Left hindlimb (tissue), 1 donor: ENCODE measurements at regions not wholly inside any gene's neighbourhood (a gene's known extent, or its start where the extent isn't known, plus 50 kb on each side); places are given as distances from the start of the nearest gene placed in this dataset.

ENCODE experiments used
- DNase-seq: peaks from one replicate; pipeline ENCODE4 v3.0.0-alpha.2; 2018

DNA sequence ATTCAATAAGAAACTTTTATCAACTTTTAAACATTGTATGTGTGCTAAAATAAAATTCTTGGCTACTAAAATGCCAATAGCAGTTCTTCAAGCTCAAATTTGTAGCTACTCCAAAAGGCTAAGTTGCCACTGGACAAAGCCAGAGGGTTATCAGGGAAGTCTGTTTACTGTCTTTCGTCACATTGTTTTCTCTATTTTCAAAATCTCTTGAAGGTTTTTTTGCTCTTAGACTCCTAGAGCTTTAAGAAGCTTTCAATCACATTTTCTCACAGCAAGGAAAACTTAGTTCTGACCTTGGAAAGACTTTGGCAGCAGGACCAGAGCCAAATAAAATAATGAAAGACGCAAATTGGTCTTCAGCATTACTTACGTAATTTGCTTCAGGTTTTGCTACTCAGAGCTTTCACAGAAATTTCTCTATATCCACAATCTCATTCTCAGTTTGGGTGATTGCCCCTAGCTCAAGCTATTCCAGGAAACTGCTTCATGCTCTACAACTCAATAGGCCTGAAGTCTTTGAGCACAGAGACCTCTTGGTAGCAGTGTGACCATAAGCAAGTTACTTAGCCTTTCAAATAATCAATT is 257.7 kb downstream of the GABRG2 start:
- no peak for DNase-seq

DNA sequence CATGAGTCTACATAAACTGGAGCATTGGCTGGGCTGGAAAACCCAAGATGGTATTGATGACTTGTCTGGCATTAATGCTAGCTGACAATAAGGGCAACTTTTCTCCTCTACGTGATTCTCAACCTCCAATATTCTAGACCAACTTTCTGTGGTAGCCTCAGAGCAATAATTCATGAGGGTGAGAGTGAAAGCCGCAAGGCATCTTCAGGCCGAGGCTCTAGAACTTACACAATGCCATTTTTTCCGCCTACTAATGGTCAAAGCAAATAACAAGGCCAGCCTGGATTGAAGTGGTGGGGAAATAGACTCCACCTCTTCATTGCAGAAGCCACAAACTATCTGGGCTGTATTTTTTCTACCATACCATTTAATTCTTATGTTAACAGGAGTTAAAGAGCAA is 267.4 kb downstream of the GABRG2 start:
- DNase-seq: no peak

DNA sequence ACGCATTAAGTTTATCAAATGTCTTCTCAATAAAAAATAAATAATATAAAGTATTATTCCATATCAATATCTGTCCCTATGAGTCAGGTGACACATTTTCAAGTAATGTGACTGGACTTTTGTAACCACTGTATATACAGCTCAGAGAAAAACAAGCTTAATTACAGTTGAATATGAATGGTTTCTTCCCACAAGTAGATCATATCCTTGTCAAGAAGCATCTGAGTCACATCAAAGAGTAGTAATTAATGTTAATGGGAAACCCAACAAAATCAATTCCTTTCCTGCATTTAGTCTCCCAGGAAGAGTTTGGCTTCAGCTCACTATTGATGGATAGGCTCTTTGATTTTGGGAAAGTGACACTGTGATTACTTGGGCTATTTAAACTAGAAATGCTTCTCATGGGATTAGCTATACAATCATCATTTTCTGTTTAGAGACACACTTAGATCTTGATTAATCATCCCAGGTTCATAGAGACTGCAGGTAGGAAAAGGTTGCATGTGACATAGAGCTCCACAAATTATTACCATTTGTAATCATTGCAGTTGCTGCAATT is 292.9 kb downstream of the GABRG2 start:
- DNase-seq: no peak

DNA sequence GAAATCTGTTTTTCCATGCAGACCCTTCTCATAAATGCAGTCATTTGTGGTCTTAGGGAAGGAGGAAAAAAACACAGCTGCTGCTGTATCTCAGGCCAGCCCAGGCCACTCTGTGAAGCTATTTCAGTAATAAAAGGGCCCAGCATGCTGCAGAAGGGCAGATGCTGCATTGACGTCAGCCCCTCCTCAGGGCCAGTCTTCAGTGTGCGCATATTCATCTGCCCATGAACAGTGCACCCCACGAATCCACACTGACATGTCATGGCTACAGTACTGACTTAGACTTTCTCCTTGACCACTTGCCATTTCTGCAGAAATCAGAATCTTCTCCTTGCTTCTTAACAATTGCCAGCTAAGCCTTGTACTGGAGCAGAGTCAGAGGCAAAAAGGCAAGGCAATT is 304.7 kb downstream of the GABRG2 start:
- DNase-seq: peak; percentile 36

DNA sequence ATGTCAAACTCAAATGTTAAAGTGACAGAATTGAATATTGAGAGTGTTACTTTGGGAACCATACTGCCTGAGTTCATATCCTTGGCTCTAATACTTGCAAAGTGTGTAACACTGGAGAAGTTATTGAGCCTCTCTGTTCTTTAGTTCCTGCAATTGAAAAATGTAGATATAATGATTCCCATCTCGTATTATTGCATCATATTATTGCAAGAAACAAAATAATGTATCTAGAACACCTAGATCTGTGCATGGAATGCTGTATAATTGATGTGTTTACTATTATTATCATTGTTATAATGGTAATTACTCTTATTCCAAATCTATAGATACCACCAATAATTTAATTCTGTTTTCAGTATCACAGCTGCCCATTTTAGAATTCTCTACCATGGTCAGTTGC is 310.3 kb downstream of the GABRG2 start:
- no peak for DNase-seq

DNA sequence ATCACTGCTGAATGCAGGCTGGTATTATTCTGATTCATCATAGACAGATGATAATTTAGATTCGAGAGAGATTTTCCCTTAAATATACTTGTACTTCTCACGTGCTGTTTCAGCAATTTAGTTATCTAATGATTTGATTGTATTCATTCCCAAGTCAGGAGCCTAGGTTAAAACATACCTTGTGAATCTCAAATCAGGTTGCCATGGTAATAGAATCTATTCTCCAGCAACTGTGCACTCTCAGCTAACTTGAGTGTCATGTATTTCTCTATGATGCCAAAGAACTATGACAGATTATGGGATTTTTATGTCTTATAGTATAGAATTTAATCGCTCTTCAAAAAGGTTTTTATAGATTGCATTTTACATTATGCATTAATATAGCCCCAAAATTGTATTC is 315.3 kb downstream of the GABRG2 start:
- DNase-seq: no peak

DNA sequence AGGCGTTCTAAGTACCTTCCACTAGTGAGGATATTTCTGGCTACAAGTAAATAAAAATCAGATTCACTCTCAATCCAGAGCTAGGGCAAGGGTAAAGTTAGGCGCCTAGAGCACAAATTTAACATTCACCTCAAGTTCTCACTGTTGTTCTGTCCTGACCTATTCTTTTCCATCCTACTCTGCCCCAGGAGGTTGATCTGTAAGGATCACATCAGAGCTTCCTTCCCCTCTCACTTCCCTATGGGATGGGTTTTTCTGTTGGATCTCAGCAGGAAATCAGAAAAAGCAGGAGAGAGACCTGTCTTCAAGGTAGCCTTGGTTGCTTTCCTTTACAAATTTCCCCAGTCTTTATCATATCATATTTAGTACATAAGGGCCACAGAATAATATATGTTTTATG is 316.7 kb downstream of the GABRG2 start:
- no peak for DNase-seq

DNA sequence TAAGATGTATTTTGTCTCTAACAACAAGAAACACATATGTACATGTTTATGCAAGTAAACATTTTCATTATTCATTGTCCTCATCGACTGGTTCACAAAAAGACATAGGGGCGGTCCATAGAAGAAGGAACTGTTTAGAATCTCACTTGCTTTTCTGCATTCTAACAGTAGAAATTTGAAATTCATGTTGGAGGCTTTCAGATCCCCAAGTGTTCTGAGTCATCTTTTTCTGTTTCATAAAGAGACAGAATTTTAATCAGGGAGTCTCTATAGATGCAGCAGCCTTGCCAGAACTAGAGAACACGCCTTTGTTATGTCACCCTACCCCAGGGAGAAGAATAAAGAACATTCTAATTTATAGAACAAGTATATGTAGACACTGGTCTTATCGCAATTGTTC is 324.3 kb downstream of the GABRG2 start:
- DNase-seq: no peak

DNA sequence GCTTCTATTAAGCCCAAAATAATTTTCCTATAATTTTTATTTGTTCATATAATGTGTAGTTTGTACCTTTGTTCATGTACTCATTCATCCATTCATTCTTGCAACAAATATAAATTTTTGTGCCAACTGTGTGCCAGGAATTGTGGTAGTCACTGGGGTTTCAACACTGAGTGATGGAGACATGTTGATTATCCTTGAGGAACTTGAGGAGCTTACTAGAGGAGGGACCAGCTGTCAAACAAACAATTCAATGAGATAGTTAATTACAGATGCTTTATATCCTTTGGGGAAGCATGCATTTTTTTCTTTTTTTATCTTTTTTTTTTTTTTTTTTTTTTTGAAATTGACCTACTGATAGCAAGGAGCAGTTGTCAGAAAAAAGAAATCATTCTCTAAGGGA is 324.8 kb downstream of the GABRG2 start:
- DNase-seq: no peak

DNA sequence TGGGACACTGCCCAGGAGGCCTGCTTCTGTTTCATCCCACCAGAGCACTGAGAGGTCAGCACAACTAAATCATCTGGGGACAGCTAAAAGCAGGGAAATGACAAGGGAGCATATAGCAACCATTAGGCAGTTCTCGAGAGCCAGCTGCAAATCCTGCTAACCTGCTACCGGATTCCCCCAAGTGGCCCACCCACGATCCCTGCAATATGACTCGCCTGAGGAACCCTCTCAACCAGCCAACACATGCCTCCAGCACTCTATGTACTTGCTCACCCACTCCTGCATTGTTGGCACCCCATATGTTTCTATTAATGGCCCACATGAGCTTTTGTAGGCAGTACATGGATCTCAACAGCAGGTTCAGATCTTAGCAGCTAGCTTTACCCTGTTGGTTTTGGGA is 326.0 kb downstream of the GABRG2 start:
- no peak for DNase-seq

DNA sequence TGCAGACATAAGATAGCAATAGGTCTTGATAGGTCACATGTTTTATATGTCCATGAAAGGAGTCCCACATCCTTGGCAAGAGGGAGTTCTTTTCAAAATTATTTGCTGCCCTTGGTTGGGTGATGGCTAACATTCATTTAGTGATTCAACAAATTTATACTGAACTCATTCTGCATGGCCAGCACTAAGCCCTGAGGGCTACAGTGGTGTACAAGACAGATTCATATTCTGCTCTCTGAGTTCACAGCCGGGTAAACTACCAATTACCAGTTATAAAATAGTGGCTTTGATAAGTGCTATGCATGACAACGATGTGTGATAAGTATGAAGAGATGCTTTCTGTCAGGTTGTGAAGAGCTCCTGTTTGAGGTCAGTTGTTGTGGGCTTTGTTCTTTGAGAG is 340.0 kb downstream of the GABRG2 start:
- no peak for DNase-seq

DNA sequence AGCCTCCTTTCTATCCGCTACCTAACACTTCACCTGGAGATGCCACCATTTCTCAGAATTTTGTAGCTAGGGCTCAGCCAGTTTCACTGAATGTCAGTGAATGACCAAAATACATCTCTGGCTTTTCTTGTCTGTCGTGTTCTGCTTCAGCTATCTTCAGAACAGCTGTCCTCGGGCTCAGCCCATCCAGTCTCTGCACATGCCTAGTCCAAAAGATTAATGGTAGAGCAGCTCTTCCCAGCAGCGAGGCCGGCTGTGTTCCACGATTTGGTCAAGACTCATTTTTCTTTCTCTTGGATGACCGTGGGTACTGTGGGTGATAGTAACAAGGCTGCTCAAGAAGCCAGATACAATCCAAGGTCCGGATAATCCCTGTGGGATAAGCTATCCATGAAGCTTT is 342.8 kb downstream of the GABRG2 start:
- DNase-seq: no peak

DNA sequence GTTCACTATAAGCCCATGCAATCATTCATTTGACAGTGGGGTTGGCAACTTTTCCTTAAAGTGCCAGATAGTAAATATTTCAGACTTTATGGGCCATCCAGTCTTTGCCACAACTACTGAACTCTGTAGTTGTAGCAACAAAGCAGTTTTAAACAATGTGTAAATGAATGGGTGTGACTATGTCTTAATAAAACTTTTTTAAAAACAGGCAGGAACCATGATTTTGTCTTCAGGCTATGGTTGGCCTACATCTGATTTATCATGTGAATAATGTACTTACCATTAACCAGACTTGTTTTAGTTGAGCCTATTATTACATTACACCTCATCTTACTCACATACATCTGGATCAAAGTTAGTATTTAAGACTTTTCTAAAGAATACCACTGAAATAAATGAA is 361.6 kb downstream of the GABRG2 start:
- no peak for DNase-seq

DNA sequence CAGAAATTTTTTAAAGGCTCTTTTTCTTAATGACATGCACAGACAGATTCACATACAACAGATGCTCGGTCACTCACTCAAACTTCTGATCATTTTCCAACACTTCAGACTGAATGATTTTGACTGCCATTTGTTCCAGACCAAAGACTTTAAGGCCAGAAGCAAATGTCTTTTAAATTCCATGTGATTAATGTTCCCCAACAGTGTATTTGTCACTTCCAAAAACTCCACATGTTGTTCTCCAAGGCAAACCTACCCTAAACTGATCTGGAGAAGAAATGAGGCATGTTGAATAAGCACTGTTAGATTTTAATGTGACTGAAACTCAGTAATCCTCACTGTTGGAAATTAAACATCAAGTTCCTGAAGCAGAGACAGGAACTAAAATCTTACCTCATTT is 366.7 kb downstream of the GABRG2 start:
- no peak for DNase-seq

DNA sequence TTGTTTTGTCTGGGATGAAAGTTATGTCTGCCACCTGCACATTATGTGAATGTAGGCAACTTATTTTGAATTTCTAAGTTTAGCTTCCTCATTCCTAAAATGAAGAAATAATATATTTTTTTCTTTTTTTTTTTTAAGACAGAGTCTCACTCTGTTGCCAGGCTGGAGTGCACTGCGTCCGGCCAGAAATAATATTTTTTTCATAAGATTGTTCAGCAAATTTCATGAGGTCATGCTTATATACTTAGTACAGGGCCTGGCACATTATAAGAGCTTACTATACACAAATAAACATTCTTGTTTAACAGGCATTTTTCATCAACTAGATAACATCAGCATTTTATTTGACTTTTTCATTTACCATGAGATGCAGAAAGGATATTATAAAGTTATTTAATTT is 368.5 kb downstream of the GABRG2 start:
- no peak for DNase-seq

DNA sequence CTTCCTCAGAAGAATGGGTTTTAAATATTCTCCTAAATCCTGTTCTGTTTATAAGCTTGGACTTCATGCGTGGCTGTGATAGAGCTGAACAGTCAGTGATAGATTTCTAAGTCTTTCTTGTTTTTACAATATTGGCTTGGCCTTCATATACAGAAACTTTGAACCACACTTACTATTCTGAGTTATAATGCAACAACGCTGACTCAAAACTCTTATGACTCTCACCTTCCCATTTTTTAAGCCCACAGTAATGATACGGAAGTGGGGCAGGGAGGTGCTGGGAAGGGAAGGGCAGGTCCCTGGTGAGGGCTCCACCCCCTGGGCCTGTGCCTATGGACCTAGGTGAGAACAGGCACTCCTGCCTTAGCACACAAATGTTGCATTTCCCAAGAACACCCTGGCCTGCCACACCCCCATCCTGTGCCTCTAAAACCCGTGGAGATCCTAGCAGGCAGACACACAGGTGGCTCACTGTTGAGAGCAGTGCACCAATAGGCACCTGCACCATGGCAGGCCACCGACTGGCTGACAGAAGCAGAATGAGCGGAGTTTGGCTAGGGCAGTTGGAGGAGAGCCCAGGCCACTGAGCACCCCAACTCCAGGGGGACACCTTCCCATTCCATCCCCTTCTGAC is 376.7 kb downstream of the GABRG2 start:
- DNase-seq: no peak

DNA sequence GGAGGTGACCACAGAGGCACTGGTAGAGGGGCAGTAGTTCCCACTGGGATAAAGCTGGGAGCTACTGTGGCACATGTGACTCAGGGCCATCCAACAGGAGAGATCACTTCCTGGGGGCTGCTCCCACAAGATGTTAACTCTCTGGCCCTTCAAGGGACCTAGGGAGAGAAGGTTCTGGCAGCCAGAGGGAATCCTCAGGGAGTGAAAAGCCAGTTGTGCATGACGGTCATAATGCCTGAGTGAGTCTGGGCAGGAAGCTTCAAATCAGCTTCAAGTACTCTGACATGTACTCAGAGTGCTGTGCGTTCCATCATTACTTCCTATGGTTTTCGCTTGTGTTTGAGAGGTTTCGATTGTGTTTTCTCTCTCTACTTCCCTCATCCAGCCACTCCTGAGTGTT is 388.5 kb downstream of the GABRG2 start:
- DNase-seq: no peak

DNA sequence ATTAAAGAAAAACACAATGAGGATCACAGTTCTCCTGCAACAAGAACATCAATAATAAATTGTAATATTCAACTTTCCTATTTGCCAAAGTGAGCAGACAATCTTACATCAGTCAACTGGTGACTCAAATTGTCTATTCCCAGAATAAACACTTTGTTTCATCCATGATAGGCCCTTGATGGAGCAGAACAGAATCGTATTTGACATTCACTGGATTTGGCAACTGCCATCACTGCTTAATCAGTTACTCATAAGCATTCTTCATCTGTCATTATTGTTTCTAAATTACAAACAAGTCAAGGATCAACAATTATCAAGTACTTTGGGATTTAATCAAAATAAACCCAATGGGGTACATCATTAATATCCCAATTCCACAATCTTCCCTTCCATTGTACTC is 398.4 kb downstream of the GABRG2 start:
- DNase-seq: no peak

DNA sequence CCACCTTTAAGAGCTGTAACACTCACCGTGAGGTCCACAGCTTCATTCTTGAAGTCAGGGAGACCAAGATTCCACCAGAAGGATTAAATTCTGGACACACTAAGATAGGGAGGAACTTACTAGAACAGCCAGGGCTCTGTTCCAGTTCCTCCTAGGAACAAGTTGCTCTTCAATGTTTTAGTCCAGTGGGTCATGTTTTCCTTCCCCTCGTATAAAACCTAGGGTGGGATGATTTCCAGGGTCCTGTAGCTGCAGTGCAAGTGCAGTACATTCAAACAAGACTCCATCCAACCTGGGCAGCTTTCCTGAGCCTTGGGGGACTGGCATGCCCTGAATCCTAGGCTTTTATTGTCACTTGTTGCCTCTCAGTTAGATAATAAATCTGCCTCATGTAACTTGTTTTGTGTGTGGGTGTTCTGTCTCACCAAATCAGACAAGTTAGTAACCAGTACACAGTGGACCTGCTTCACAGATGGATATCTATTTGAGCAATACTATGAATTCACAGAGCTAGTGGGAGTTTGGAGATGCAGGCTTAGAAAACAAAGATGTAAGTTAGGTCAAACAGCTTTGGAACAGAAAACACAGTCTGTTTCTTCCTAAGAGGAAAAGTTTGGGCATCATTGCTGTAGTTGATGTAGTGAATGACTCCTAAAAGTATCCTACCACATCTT is 405.6 kb downstream of the GABRG2 start:
- DNase-seq: no peak

DNA sequence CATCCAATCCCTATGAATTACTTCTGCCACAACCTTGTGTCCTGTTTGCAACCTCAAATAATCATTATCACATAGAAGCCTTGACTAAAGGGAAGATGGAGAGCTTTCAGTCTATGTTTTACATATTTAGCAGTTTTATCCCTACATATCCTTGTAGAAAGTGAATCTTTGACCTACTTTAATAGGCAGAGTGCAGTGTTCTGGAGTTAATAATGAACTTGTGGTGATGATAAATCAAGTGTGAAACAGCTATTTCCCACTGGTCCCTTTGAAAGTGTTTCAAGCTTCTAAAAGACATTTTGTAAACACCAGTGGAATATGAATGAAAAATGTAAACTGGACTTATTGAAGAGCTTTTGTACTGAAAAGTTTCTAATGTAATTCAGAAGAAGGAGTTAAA is 406.7 kb downstream of the GABRG2 start:
- no peak for DNase-seq

DNA sequence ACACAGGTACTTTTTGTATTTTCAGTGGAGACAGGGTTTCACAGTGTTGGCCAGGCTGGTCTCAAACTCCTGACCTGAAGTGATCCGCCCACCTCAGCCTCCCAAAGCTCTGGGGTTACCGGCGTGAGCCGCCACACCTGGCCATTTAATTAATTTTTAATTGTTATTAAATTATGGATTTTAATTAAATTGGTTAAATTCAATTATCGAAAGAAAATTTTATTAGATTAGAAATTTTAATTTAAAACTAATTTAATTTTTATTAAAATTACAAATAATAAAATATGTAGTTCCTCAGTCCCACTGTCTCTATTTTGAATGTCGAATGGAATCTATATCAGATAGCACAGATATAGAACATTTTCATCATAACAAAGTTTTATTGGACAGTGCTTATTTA is 416.5 kb downstream of the GABRG2 start:
- DNase-seq: no peak

DNA sequence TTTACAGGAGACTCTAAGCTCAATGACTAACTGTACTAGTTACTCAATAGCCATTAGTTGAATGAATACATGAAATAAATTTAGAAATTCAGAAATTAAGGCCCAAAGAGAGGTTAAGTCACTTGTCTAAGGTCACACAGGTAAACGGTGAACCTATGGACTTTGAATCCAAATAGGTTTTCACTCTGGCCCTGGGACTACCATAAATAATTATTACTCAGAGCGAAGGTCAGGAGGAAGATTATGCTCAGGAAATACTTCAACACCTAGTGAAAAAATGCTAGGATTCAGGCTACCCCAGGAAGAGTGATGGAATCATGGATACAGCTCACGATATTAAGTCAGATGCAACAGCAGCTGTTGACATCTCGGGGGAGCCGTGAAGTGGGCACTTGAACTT is 417.4 kb downstream of the GABRG2 start:
- DNase-seq: no peak

DNA sequence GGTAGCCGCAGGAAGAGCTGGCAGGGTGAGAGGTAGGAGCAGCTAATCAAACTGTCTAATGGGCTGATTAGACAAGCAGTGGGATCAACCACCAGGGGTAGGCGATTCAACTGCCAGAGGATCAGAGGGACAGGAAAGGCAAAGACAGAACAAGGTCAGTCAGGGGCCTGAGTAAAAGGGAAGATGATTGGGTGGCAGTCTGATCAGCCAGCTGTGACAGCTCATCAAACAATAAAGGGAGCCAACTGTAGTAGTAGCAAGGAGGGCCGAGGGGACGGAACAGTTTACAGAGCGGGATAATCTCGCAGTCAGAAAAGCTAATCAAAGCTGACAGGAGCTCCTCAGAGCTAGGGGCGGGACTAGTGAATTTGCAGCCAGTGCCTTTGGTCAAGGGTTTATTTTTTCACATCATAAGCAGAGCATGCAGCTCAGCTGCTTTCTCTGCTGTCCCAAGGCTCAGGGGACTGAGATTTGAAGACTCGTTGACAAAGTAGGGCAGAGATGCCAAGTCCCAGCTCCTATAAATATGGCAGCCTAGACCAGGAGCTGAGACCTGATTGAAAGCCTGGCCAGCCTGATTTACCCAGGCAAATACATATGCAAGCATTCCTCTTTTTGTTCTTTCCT is 418.2 kb downstream of the GABRG2 start:
- DNase-seq: no peak
